Liver (tissue), 3 donors: ENCODE measurements at regions not wholly inside any gene's neighbourhood (a gene's known extent, or its start where the extent isn't known, plus 50 kb on each side); places are given as distances from the start of the nearest gene placed in this dataset.

Source experiments
- EGR1 ChIP-seq, 2 donors: IDR thresholded peaks; 2 replicates each; pipeline ENCODE4 v1.6.1; 2016 to 2018; ENCODE audit warnings: antibody characterized with exemption in 2 of 2, low read depth in 2 of 2
- RAD21 ChIP-seq, 2 donors: IDR thresholded peaks; 2 replicates each; pipeline ENCODE4 v1.6.1; 2016; ENCODE audit warnings: antibody characterized with exemption in 2 of 2, mild to moderate bottlenecking in 2 of 2
- RXRA ChIP-seq, 2 donors: IDR thresholded peaks; 2 replicates each; pipeline ENCODE4 v1.6.1; 2017 to 2018; ENCODE audit warnings: antibody characterized with exemption in 2 of 2, mild to moderate bottlenecking in 1 of 2
- TAF1 ChIP-seq: conservative IDR thresholded peaks from 2 replicates; pipeline ENCODE4 v1.6.1; 2016; ENCODE audit warnings: antibody characterized with exemption, mild to moderate bottlenecking
- TF ChIP-seq, protein P1 (sequence below): IDR thresholded peaks from 2 replicates; pipeline ENCODE4 v1.6.1; 2016; ENCODE audit warnings: antibody characterized with exemption, mild to moderate bottlenecking
- TF ChIP-seq, protein P2 (sequence below): fragments of 150-350 bp; IDR thresholded peaks from 2 replicates; pipeline ENCODE4 v1.5.1; 2017; ENCODE audit warnings: improper control_type of control experiment, low read depth, low read length; ENCODE audit not compliant: missing input control
- TF ChIP-seq, protein P3 (sequence below): IDR thresholded peaks from 2 replicates; pipeline ENCODE4 v1.6.1; 2016; ENCODE audit warnings: antibody characterized with exemption
- donor health status: healthy.
- donor health status: healthy.

DNA sequence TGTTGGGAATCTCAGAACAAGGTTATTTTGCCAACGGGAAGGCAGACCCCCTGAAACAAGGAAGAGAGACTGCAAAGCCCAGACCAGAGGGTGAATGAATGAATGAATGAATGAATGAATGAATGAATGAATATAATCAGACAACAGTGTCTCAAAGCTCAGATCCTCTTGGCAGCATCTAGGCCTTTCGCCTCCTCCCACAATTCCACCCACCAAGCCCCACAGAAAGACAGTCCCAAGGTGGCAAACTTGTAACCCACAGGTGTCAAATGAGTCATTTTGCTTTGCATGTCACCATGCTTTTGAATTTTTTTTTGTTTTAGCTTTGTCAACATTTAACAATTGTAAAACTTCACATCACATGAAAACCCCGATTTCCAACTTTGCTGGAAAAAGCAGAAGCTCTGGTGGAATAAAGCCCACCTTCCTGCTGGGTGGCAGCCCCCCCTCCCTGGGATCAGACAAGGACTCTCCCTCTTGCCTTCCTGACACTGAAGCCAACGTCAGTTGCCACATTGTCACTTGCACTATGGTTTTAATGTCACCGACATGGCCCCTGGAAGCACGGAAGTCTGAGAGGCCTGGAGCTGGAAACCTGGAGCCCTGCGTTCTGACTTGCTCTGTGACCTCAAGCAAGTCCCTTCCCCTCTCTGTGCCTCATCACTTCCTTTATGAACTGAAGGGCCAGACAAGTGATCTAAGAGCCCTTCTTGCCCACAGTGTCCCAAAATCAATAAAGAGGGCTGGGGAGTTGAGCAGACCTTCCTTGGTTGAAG, 134.6 kb upstream of the RUNX3 start:
- TF ChIP-seq, protein P1, sequence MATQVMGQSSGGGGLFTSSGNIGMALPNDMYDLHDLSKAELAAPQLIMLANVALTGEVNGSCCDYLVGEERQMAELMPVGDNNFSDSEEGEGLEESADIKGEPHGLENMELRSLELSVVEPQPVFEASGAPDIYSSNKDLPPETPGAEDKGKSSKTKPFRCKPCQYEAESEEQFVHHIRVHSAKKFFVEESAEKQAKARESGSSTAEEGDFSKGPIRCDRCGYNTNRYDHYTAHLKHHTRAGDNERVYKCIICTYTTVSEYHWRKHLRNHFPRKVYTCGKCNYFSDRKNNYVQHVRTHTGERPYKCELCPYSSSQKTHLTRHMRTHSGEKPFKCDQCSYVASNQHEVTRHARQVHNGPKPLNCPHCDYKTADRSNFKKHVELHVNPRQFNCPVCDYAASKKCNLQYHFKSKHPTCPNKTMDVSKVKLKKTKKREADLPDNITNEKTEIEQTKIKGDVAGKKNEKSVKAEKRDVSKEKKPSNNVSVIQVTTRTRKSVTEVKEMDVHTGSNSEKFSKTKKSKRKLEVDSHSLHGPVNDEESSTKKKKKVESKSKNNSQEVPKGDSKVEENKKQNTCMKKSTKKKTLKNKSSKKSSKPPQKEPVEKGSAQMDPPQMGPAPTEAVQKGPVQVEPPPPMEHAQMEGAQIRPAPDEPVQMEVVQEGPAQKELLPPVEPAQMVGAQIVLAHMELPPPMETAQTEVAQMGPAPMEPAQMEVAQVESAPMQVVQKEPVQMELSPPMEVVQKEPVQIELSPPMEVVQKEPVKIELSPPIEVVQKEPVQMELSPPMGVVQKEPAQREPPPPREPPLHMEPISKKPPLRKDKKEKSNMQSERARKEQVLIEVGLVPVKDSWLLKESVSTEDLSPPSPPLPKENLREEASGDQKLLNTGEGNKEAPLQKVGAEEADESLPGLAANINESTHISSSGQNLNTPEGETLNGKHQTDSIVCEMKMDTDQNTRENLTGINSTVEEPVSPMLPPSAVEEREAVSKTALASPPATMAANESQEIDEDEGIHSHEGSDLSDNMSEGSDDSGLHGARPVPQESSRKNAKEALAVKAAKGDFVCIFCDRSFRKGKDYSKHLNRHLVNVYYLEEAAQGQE = no peak
- TF ChIP-seq, protein P2, sequence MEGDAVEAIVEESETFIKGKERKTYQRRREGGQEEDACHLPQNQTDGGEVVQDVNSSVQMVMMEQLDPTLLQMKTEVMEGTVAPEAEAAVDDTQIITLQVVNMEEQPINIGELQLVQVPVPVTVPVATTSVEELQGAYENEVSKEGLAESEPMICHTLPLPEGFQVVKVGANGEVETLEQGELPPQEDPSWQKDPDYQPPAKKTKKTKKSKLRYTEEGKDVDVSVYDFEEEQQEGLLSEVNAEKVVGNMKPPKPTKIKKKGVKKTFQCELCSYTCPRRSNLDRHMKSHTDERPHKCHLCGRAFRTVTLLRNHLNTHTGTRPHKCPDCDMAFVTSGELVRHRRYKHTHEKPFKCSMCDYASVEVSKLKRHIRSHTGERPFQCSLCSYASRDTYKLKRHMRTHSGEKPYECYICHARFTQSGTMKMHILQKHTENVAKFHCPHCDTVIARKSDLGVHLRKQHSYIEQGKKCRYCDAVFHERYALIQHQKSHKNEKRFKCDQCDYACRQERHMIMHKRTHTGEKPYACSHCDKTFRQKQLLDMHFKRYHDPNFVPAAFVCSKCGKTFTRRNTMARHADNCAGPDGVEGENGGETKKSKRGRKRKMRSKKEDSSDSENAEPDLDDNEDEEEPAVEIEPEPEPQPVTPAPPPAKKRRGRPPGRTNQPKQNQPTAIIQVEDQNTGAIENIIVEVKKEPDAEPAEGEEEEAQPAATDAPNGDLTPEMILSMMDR = no peak
- no peak for TF ChIP-seq TAF1
- TF ChIP-seq EGR1 (IDR thresholded peaks at IDR 0.05; ENCODE audit: low read depth in 2 of 2) = no peak
- TF ChIP-seq, protein P3, sequence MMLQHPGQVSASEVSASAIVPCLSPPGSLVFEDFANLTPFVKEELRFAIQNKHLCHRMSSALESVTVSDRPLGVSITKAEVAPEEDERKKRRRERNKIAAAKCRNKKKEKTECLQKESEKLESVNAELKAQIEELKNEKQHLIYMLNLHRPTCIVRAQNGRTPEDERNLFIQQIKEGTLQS = no peak
- no peak for TF ChIP-seq RXRA (IDR thresholded peaks at IDR 0.05)
- TF ChIP-seq RAD21 (IDR thresholded peaks at IDR 0.05) = no peak
